Activated B cell treated with CpG ODN at 0.5 μM for 24 hours (primary cell): ENCODE measurements at regions not wholly inside any gene's neighbourhood (a gene's known extent, or its start where the extent isn't known, plus 50 kb on each side); places are given as distances from the start of the nearest gene placed in this dataset.

ENCODE experiments used
- ATAC-seq: fragments of 200-7000 bp; cut with Tn5 transposase; one replicate; pipeline ENCODE4 v1.10.0; 2021; ENCODE audit warnings: low read depth, mild to moderate bottlenecking, moderate library complexity
- CTCF ChIA-PET: fragments of 350-600 bp; sonication (Branson Sonifier 250); formaldehyde crosslinking; loops from one replicate; lab custom pipeline; 2021; ENCODE audit warnings: antibody characterized with exemption; lab: Charles Lee
- POLR2A ChIA-PET: fragments of 350-600 bp; sonication (Branson Sonifier 250); formaldehyde crosslinking; loops from one replicate; lab custom pipeline; 2021; ENCODE audit warnings: antibody characterized with exemption; lab: Charles Lee
- DNase-seq: peaks from one replicate; pipeline ENCODE4 v3.0.0; 2022
- H3K27ac Mint-ChIP-seq: one replicate; pipeline ENCODE4 v1.8.0; 2020; ENCODE audit warnings: mixed read lengths
- H3K27me3 Mint-ChIP-seq: one replicate; pipeline ENCODE4 v1.8.0; 2021; ENCODE audit warnings: mixed read lengths
- H3K36me3 Mint-ChIP-seq: one replicate; pipeline ENCODE4 v1.8.0; 2021; ENCODE audit warnings: low read depth, mixed read lengths
- H3K4me1 Mint-ChIP-seq: one replicate; pipeline ENCODE4 v1.8.0; 2021; ENCODE audit warnings: mixed read lengths
- H3K4me3 Mint-ChIP-seq: one replicate; pipeline ENCODE4 v1.8.0; 2020; ENCODE audit warnings: mild to moderate bottlenecking, mixed read lengths
- H3K9me3 Mint-ChIP-seq: one replicate; pipeline ENCODE4 v1.8.0; 2020; ENCODE audit warnings: mixed read lengths
- intact Hi-C: fragments of 100-400 bp; cut with micrococcal nuclease; formaldehyde crosslinking; loops from one replicate; pipeline ENCODE4 v1.15.1; 2024
- TF ChIP-seq, protein P1 (sequence below): fragments of 200-600 bp; IDR thresholded peaks from one replicate; pipeline ENCODE4 v1.8.0; 2022; ENCODE audit warnings: antibody characterized with exemption, mild to moderate bottlenecking

DNA sequence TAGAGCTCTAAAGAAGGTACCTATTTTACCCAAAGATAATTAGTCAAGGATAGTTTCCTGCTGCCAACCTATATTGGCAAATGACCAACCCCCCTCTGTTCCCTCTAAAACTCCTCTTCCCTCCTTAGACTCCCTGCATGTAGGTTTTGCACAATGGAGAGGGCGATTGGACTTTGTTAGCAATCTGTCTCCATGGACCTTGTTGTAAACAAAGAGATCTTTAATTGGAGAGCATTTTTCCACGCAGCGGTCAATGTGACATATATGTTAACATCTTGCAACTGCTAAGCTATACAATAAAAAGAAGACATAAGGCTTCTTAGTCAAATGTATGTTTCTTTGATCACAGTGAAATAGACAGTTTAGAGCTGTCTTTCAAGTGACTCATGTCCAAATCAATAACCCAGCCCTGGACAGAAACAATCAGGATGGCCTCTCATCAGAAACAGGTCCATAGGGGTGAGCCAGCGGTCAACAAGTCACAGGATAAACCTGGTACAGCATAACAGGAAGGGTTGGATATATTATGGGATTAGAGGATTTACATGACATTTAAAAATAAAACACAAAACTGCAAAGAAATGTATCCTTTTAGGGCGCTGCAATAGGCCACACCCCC is 69.7 kb upstream of the UBL3 start:
- Mint-ChIP-seq H3K4me1 (no peaks in the 10 kb centered on the region), H3K9me3 (no peaks in the 10 kb centered on the region), H3K27me3 (peaks cover 6% of the 10 kb centered on the region), H3K4me3 (no peak overlapping the region), H3K36me3 (no peaks in the 10 kb centered on the region), H3K27ac (no peak overlapping the region)
- ChIA-PET POLR2A (no interaction called here), CTCF (interaction anchor here (7.2 kb wide), 1 partner anchor 149 kb away, joined by 204 read pairs; no protein-coding TSS in a partner anchor)
- intact Hi-C loops = no loop called here
- DNase-seq (no peak), ATAC-seq (no peak)
- TF ChIP-seq, protein P1, sequence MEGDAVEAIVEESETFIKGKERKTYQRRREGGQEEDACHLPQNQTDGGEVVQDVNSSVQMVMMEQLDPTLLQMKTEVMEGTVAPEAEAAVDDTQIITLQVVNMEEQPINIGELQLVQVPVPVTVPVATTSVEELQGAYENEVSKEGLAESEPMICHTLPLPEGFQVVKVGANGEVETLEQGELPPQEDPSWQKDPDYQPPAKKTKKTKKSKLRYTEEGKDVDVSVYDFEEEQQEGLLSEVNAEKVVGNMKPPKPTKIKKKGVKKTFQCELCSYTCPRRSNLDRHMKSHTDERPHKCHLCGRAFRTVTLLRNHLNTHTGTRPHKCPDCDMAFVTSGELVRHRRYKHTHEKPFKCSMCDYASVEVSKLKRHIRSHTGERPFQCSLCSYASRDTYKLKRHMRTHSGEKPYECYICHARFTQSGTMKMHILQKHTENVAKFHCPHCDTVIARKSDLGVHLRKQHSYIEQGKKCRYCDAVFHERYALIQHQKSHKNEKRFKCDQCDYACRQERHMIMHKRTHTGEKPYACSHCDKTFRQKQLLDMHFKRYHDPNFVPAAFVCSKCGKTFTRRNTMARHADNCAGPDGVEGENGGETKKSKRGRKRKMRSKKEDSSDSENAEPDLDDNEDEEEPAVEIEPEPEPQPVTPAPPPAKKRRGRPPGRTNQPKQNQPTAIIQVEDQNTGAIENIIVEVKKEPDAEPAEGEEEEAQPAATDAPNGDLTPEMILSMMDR = no peak

DNA sequence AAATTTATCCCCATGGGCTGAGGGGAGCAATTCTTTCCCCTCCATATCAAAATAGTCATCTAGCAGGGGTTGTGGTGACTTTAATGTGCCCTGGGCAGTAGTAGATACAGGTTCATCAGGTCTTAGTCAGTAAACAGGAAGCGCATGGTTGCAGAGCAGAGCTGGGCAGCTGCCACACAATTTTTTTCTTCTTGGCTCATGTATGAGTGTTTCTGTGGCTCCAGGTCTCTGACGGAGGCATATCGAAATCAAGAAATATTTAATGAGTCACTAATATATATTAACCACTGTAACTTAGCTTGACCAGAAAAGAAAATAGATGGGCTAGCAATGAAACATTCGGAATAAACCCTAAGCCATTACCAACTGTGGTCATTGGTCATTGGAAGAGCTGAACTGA is 68.4 kb upstream of the UBL3 start:
- Mint-ChIP-seq H3K4me1 (no peaks in the 10 kb centered on the region), H3K36me3 (no peaks in the 10 kb centered on the region), H3K27ac (no peak overlapping the region), H3K27me3 (peaks cover 3% of the 10 kb centered on the region), H3K9me3 (no peaks in the 10 kb centered on the region), H3K4me3 (no peak overlapping the region)
- POLR2A ChIA-PET = no interaction called here
- DNase-seq (no peak), ATAC-seq (no peak)
- CTCF ChIA-PET = interaction anchor here (7.2 kb wide), 1 partner anchor 148 kb away, joined by 204 read pairs; no protein-coding TSS in a partner anchor
- intact Hi-C loops = no loop called here
- TF ChIP-seq, protein P1 = no peak

DNA sequence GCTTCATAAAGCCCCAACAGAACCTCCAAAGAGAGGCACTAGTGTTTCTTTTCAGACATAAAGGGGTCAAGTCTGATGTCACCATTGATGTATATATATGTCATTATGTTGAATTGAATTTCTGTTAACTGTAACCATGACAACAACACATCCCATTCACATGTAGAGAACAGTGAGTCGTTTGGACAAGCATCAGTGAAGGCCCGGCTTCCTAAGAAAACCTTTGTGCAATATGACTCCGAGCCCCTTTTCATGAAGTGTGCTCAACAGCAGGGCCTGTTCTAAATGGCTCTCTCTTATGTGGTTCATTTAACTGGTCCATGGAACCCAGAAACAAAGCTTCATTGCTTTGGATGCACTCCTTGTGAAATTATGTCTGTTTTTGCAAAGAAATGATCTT is 67.2 kb upstream of the UBL3 start:
- Mint-ChIP-seq H3K27me3 (peaks cover 3% of the 10 kb centered on the region), H3K4me3 (no peak overlapping the region), H3K4me1 (no peaks in the 10 kb centered on the region), H3K9me3 (no peaks in the 10 kb centered on the region), H3K36me3 (no peaks in the 10 kb centered on the region), H3K27ac (no peak overlapping the region)
- CTCF ChIA-PET = interaction anchor here (1.1 kb wide), 1 partner anchor 146 kb away, joined by 5 read pairs; no protein-coding TSS in a partner anchor
- intact Hi-C loops = no loop called here
- ATAC-seq = no peak
- POLR2A ChIA-PET = no interaction called here
- TF ChIP-seq, protein P1 = no peak
- DNase-seq = no peak

DNA sequence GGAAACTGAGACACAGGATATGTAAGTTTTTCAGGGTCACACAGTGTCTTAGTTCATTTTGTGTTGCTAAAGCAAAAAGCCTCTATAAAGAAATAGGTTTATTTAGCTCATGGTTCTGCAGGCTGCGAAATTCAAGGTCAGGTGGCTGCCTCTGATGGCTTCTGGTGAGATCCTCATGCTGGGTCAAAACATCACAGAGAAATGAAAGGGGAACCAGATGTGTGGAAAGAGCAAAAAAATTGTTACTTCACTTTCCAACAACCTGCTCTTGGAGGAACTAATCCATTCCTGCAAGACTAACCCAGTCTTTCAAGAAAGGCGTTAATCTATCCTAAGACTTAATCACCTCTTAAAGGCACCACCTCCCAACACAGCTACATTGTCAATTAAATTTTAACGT is 64.2 kb upstream of the UBL3 start:
- Mint-ChIP-seq H3K27me3 (peaks cover 10% of the 10 kb centered on the region), H3K9me3 (no peaks in the 10 kb centered on the region), H3K36me3 (no peaks in the 10 kb centered on the region), H3K4me3 (no peak overlapping the region), H3K27ac (no peak overlapping the region), H3K4me1 (no peaks in the 10 kb centered on the region)
- TF ChIP-seq, protein P1 = no peak
- CTCF ChIA-PET = no interaction called here
- ATAC-seq (no peak), DNase-seq (no peak)
- POLR2A ChIA-PET = no interaction called here
- intact Hi-C loops = no loop called here

DNA sequence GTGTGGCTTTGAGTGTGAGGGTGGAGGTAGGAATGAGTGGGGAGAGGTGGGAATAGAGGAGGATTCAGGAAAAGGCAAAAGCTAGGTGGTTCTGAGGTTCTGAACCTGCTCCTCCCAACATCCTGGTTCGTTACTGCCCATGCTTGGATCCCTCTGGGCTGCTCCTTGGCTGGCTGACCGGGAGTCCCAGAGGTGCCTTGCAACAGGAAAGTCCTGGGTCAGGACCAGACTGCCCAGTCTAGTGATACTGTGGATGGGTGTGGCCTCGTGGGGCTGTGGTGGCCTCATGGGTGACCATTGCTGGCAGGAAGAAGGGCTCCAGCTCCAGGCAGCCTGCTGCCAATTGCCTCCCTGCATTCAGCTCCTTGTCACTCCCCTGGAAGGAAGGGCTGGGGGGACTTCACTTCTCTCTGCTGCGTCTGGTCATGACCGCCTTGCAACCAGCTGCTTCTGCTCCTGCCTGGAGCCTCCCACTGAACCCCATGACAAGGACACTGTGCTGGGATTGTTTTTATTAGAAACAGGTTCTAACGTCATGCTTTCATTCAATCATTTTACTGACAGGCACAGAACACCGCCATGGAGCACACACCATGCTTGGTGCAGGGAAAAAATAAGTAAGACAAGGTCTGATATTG is 61.5 kb upstream of the UBL3 start:
- H3K4me3 Mint-ChIP-seq = no peak overlapping the region
- intact Hi-C loops = no loop called here

More for the DNA sequence above, 61.5 kb upstream of the UBL3 start:
- POLR2A ChIA-PET = no interaction called here
- Mint-ChIP-seq H3K36me3 (no peaks in the 10 kb centered on the region), H3K27me3 (peaks cover 6% of the 10 kb centered on the region), H3K4me1 (no peaks in the 10 kb centered on the region), H3K9me3 (no peaks in the 10 kb centered on the region), H3K27ac (no peak overlapping the region)
- CTCF ChIA-PET = interaction anchor here (0.9 kb wide), 1 partner anchor 12 kb away, joined by 4 read pairs; no protein-coding TSS in a partner anchor
- no peak for DNase-seq
- TF ChIP-seq, protein P1 = no peak
- ATAC-seq = no peak
